Dermis blood vessel endothelial cell (primary cell): ENCODE measurements at regions not wholly inside any gene's neighbourhood (a gene's known extent, or its start where the extent isn't known, plus 50 kb on each side); places are given as distances from the start of the nearest gene placed in this dataset.

ENCODE experiments used
- DNase-seq: peaks from one replicate; pipeline ENCODE4 v3.0.0; 2010

DNA sequence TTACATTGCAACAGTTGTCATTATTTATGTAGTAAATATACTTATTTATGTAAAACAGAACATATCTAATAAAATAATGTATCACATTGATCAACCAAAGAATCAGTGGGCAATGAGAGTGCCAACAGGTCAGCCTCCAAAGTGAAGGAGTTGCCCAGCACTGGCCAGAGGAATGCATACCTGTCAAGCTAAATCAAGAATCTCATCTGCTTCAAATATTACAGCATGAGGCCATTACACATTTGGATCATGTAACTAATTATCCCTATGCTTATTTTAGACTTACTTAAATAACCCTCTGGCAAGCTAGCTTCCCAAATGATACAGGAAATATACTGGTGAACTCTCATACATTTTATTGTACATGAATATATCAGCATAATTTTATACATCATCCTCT lies 1211.7 kb upstream of the ACVR2A start:
- no peak for DNase-seq

DNA sequence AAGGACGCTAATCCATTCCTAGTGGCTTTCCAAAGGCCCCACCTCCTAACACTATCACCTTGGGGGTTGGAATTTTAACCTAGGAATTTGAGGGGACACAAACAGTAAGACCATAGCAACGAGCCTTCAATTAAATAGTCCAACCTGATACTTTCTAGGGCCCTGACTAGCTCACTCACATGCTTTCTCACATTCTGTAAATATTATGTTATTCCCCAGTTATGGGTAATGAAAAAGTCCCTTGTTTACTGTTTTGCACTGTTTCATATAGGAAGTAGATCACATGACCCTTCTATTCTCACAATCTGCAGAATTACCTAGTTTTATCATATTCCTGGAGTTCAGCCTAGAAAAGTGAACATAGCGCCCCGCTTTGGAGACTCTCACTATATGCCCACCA lies 1212.1 kb upstream of the ACVR2A start:
- no peak for DNase-seq

DNA sequence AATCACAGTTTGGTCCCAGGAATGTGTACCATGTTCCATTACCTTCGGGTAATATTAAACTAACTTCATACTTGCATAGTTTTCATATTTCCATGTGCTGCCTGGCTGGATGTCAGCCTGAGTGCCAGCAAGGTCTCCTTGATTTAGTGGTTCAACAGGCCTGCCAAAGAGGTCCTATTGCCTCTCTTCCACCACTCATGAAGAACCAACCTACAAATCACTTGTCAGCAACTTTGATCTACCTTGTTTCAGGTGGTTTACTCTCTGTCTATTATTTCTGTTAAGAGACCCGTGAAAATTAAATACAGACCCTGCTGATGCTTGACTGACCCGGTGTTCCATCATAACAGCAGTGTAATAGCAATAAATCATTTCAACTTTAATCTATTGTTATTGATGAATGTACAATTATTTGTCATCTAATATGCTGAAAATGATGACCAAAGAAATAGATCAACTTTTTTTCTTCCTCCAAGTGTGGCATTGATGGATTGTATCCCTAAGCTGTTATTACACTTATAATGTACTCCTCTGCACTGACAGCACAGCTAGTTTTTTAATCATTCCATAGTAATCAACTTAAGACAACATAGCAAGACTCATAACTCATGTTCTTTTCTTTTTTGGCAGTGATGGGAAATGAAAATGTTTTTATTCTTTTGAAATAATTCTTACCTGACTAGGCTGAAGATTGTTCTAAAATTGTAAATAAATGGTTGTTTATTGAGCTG lies 1220.2 kb upstream of the ACVR2A start:
- DNase-seq, result no peak

DNA sequence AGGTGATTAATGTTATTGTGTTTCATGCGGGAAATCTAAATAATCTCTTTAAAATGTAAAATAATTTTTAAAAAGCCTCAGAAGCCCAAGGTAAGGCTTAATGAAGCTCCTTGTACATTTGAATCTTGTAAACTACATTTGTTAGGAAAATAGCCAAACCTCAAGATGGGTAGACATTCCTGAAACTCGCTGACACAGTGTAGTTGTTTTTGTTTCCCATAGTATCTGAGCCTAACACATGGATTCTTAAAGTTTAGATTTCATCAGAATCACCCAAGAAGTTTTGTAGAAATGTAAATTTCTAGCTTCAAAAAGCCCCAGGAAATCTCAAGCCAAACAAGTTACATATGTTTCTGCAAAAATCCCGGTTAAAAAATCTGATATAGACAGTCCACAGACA lies 1221.1 kb upstream of the ACVR2A start:
- DNase-seq, result no peak

DNA sequence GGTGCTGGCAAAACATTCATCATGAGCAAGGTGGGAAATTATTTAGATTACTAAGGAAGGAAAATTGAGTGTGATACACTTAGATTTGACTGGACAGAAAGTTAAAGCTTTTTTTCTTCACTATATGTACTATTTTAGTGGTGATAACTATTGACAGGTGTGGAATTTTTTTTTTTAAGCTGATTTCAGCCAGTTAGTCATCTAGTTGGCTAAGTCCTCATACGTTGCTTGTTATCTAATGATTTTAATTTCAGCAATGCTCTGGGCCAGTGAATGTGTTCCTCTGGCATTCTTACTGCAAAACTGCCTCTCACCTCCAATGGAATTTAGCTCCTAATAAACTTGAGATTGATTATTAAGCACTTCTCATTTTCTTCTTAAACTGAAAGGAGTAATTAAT lies 1223.2 kb upstream of the ACVR2A start:
- no peak for DNase-seq

DNA sequence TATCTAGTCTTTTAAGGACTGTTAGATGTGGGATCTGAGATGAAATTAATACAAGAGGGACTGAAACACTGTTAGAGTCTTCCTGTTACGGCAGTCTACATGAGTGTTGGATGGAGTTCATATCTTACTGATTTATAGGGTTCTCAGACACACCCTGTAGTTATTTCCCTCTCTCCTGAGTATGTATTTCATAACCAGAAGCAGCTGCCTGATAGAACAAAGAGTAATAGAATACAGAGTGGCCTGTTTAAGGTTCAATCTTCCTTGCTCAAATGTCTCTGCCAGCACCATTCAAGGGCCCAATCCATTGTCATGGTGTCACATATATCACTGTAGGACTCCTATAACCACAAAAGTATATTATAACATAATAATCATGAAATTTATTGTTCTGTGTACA lies 1229.1 kb upstream of the ACVR2A start:
- no peak for DNase-seq

DNA sequence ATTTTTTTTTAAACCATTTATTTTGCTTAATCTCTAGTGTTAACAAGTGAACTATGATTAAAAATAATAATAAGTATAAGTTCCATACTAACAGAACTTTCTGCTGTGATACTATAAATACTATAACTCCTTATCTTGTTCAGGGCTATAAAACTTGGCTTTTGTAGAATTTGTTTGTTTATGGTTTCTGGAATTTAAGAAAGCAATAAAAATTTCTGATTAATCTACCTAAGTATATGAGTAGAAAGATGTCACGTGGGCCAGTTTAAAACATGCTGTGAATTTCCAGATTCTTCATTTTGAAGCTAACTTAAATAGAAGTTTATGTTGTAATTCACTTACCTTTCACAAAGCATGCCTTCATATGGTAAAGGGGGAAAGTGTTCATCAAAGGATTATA lies 1236.3 kb upstream of the ACVR2A start:
- no peak for DNase-seq

DNA sequence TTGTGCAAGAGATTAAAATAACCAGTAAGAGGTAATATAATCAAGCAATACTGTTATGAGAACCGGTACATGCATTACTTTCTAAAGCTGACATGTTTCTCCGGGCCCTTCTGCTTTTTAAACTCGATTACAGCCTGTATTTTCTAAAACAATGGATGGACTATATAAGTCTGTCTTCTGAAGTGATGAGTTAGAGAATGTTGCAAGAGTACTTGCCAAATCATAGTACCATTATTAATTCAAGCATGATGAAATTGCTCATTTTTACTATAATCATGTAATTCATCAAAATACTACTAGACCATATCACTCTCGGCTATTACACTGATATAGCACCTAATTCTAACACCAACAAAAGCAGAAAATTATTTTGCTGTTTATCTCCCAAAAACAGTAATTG lies 1240.3 kb upstream of the ACVR2A start:
- DNase-seq, result no peak

DNA sequence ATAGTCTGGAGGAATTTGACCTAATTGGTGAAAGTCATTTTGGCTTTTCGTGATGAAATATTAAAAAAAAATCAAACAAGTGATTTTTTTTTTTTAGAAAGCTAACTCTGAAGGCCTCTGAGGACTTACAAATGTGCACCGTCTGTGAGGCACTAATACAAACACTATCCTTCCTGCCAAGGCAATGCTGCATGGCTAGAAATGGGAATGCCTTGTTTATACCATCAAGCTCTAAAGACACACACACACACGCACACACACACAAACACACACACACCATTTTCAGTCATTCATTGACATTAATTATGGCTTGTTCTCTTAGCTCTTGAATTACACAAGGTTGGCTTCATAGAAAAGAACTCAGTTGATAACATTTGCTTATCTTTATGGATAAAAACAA lies 1242.0 kb upstream of the ACVR2A start:
- DNase-seq, result no peak

DNA sequence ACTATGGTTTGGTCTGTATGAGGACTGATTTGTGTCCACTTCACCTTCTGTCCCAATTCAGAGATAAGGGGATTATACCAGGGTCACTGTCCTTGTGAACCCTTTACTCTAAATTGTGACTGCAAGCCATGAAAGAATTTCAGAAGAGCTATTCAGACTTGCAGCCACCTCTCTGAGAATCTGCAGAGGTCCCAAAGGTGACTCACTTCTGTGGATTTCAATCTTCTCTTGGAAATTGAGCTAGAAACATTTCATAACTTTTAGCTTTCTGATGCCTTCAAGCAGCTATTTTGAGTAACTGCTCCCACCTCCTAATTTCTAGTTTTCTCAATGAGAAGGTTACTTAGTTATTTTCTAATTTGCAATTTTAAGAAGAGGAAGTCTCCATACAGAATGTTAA lies 1242.4 kb upstream of the ACVR2A start:
- DNase-seq, result no peak

DNA sequence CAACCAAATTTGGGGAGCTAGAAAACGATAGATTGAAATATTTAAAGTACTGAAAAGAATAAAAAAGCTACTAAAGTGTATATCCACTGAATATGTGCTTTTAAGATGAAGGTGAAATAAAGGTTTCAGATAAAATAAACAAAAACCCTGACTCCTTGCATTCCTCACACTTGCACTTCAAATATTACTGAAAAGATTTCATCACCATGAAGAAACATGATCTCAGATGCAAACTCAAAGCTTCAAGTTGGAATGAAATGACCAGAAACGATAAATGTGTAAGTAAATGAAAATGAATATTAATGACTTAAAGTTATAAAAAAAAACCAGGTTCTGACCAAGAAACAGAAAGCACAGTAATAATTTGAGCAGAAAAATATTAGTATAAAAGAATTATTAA lies 1246.0 kb upstream of the ACVR2A start:
- DNase-seq, result no peak

DNA sequence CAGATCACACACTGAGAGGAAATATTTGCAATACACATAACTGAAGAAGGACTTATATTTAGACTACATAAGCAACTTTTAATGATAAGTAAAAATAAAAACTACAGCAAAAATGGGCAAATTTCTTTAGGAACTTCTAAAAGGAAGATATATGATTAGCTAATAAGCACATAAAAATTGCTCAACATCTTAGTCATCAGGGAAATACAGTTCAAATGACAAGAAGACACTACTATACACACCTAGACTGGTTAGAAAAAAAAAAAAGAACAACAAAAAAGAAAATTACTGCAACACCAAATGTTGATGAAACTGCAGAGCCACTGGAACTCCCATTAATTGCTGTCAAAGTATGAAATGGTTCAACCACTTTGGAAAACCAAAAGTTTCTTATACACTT lies 1247.5 kb upstream of the ACVR2A start:
- no peak for DNase-seq

DNA sequence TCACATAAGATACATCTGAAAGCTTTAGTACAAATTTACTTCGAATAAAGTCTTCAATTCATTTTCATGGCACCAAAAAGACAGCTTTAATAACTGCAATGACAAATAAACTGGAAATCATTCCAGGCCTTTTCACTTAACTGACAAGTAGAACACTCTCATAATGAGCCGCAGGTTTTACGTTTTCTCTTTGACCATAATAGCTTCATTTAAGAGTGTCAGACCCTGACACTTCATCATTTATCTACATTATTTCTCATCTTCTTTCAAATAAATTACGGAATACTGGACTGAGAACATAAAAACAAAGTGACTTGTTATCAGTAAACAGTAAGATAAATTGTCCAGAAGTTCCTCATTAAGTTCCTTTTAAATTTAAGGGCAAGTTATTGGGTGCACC lies 1252.9 kb upstream of the ACVR2A start:
- DNase-seq, result no peak

DNA sequence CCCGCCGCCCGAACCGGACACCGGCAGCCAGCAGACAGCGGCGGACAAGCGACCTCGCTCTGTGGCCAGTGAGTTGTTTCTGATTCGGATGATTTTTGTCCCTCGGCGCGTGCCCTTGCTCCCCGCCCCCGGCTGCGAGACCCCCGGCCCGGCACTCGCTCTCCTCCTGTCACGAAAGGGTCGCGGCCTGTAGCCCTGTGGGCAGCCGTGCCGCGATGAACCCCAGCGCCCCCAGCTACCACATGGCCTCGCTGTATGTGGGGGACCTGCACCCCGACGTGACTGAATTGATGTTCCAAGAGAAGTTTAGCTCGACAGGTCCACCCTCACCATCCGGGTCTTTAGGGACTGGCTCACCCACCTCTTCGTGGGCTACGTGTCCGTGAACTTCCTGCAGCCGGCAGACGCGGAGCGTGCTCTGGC lies 1257.5 kb upstream of the ACVR2A start:
- no peak for DNase-seq

DNA sequence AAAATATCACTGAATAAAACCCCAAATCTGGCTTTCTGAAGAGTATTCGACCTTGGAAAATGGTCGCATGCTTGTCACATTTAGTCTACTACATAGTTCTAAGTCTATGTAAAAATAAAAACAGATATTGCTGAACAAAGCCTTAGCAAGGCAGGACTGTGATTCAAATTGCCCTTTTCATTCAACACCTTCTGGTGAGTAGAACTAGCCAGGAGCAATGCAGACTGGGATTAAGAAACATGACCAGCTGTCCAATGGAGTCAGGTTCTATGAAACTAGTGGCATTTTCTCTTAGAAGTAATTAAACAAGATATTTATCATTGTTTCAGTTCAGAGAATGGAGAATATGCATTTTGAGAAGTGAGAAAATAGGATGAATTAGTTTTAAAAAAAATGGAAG lies 1260.5 kb upstream of the ACVR2A start:
- DNase-seq, result no peak

DNA sequence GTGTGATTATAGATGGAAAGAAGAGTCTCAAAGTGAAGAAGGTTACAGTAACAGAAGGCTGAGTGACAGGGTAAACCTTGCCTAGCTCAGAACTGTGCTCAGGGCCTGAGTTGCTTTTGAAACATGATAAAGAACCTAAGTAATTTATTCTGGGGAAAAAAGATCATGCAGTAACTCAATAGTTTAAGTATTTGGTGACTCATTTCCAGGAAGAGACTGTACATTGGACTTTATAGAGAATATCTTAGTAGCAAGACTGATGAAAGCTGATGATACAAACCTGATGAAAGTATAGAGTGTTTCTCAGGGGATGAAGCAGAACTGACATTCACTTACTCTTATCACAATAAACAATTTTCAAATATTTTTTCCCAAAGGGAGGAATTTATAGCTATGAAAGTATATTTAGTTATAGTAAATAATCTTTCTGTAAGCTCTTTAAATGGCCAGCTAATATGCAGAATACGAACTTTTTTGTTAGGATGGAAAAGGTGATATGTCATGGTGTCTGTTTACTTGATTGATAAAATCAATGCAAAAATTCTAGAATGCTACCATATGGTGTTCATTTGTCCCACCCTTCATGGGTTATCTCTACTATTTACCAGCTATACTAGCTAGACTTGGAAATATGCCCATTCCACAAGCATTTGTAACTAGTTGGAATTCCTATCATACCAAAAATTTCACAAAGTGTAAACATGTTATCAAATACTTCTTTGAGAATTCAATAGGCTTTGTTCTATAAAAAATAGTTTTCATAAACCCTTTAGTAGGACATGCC lies 1265.5 kb upstream of the ACVR2A start:
- peak; percentile 25 for DNase-seq

DNA sequence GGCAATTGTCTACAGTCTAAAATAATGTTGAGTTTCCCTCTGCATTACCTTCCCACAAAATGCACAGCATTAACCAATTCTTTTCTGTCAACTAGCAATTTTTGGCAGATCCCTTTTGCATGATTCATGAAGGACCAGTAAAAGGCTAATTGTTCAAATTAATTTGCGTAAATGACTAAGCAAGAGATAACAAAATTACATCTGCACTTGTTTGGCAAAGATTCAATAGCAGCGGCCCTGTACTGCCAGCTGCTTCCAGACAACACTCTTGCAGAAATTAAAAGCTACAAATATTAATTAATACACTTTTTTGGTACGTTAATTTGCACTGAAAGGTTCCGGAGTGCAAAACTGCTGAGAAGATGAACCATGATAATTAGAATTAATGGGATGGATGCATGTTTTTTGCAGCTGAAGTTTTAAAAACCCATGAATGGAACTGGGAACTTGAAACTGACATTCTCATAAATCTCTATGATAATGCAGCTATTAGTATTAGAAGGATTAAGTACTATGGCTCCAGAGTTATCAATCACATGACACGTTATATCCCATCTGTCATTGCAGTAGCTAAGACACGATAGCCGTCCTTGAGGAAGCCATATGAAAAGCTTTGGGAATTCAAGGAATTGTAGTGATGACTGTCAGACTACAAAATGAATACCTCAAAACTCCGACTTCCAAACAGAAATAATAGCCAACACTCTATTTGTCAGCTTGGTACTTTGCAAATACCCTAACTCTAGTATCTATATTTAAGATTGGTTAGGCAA lies 1268.3 kb upstream of the ACVR2A start:
- no peak for DNase-seq

DNA sequence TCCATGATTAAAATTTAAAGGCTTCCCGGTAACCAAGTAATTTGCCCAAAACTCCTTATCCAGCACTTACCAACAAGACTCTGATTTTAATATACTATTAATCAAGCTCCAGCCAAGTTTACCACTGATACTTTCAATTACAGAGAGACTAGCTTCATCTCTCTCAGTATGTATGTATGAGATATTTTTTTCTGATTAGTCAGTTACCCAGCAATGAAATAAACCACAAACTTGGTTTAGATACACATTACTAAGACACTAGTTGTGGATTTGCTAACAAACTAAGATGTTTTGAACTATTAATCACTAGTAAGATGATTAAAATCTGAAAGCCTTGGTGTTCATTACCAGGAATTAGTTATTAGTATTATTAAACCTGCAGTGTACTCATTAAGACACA lies 1272.2 kb upstream of the ACVR2A start:
- DNase-seq, result no peak

DNA sequence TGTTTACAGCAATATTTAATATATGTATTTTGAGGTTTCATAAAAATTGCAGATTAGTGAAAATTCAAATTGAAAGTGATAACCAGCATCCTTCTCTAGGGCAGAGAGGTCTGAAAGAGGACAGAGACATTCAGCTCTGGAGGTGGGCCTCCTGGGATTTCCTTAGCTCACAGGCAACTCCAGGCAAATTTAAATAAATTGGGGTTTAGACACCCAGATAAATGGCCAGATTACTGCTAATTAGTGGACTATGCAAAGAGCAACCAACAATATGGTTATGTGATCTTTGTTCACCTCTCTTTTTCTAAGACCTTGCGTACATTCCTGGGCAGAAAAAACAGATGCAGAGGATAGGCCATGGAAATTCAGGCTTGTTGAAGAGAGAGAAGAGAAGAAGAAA lies 1282.8 kb upstream of the ACVR2A start:
- no peak for DNase-seq

DNA sequence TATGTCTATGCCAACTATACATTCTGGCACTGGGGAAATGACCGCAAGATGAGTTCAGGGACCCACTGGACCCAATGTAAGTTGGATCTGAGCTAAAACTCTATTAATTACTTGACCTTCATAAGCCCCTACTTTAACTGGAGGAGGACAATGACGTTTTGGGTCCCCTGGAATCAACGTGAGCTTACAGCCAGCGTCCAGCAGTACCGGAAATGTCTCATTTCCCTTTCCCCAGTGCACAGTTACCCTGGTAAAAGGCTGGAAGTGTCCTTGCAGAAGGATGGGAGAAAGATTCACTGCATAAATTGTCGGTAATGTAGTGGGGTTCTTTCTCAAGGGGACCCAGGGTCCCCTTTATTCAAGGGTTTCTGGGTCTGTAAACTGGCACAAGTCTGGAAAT lies 1297.6 kb upstream of the ACVR2A start:
- peak; percentile 60 for DNase-seq

DNA sequence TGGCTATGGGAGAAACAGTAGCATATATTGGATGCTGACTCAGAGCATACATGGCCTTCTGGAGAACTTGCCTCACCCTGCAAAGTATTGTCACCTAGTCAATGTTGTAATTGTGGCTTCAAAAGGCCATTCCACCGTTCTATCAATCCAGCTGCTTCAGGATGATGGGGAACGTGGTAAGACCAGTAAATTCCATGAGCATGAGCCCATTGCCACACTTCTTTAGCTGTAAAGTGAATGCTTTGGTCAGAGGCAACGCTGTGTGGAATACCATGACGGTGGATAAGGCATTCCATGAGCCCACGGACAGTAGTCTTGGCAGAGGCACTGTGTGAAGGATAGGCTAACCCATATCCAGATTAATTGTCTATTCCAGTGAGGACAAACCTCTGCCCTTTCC lies 1300.1 kb upstream of the ACVR2A start:
- DNase-seq, result no peak

DNA sequence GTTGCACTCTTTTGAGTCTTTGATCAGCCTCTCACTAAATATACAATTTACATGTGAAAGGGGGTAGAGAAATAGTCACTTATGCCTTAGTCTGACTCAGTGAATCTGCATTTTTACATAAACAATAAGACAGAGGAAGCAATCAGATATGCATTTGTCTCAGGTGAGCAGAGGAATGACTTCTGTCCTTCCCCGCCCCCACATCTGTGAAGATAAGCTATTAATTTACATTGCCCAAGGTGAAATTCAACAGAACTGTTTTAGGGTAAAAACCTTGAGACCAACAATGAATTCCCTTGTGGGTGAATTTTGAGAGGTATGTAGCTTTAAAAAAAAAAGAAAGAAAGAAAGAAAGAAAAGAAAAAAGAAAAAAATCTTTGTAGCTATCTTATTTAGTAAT lies 1302.9 kb upstream of the ACVR2A start:
- no peak for DNase-seq

DNA sequence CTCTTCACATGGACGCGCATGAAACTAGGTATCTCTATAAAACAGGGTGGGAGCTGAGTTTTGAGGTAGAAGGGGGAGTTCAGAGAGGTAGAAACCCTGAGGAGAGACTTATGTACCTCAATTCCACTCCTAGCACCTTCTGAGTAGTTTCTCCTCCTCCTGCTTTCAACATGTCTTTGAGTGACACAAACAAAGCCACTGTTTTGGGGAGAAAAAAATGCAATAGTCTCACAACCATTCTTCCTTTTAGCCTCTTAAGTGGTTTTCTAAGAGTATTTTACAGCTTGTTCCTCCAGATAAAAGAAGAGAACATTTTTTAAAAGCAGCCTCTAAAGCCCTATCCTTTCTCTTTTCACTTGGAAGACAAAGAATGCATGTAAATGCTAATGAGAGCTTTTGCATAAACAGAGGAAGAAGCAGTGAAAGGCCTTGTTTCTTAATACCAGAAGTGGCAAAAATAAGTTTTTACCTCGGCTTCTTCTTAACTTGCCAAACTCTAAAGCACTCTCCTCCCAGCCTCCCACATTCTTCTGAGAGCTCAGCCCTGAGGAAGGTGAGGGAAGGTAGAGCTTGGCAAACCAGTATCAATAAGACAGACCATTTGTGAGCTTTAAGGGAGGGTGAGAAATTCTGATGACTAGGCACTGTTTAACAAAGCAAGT lies 1304.4 kb upstream of the ACVR2A start:
- DNase-seq, result peak; percentile 1
